ENCODE measurements at regions not wholly inside any gene's neighbourhood (a gene's known extent, or its start where the extent isn't known, plus 50 kb on each side); places are given as distances from the start of the nearest gene placed in this dataset.

DNA sequence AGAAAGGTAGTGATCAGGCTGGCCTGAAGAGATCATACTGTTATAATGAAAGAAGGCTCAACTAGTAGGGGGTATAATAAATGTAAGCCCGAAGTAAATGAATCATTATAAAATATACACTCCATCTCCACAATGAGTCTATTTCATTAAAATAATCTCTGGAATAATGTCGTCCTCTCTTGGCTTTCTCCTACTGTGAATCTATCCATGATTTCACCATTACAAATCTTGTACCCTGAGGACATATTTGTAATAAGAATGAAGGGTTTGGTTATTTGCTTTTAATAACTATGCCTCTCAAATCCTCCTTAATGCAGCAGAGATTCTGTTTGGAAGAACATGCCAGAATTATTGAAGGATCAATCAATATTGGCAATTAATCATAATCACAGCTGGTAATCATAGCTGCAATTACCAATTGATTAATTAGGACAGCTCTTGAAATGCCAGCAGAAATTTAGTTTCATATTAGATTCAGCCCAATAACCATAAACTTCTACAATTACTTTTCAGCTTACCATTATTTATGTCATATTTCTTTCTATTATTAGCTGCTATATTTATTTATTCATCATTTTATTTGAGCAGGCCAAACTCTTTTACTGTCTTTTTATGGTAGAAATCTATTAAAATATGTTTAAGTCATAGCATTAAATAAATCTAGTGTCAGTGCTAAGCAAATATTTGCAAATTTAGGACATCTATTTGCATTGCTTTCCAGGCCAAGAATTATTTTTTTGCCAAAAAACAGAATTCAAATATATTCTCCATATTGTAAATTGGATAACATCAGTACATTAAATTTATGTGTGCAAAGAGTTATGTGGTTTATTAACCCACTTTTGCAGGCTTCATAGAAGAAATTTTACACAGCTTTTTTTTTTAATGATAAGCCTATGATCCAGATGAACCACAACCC, 588.4 kb upstream of the LRRC4C start:
- DNase-seq (ENCODE audit: low spot score): no peak

DNA sequence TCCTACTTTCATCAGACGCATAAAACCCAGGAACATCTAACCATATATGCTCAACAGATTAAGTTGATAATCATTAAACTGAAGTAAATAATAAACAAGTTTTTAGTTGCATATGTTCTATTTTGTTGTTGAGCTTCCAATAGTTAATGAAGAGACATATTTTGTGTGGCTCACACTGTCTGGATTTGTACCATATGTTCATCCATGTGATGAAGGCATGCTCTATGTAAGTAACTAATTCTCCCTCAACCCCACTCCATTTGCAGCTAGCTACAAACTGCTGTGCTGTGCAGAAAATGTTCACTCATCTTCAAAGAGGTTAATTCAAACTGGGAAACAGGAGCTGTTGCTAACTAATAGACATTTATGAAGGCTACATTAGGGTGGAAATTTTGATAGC, 589.7 kb upstream of the LRRC4C start:
- DNase-seq (ENCODE audit: low spot score): no peak

DNA sequence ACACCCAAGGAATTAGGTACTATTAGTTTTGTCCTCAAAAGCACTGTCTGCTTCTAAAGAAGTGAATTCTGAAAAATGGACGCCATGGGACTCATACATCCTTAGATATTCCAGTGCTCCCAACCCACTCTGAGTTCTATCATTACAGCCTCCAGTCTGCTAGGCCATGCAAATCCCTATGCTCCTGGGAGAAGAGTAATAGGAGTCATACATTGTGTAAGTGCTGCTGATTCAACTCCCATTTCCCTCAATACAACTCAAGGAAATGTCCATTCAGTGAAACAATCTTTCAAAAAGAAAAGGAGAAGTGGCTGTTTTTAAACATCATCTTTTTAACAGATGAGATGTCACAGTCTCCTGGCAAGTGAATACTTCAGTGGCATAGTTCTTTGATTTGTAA, 590.2 kb upstream of the LRRC4C start:
- DNase-seq (ENCODE audit: low spot score): no peak

DNA sequence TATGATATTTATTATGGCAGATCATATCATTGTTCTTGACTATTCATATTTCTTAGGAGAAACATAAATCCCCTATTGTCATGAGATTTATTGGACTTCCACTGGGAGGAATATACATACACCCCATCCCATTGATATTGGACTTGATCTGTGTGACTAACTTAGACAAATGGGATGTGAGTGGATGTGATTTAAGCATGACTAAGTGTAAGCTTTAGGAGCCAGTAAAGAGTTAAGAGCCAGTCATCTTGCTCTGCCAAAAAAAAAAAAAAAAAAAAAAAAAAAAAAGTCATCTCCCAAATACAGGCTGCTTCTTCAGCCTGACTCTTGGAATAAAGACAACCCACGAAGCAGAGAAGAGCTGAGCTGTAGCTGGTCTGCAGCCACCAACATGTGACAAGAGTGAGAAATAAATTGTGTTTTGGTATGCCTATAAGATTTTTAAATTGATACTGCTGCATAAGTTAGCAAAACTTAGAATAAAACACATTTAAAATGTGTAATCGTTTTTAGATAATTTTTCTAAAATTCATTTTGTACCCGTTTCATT, 595.0 kb upstream of the LRRC4C start:
- no peak for DNase-seq (ENCODE audit: low spot score)

DNA sequence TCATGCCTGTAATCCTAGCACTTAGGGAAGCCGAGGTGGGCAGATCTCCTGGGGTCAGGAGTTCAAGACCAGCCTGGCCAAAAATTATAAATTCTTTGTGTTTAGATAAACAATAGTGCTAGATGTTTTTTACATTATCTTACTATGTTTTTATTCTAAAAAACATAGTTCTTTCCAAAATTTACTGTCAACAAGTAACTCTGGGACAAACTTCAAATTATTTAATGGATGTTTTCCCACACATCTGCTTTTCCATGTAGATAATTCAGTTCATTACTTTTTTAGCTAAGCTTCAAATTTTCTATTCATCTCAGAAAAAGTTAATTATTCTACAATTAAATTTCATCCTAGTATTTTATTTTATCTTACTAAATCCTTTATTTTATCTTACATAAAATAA, 596.2 kb upstream of the LRRC4C start:
- DNase-seq (ENCODE audit: low spot score): no peak

DNA sequence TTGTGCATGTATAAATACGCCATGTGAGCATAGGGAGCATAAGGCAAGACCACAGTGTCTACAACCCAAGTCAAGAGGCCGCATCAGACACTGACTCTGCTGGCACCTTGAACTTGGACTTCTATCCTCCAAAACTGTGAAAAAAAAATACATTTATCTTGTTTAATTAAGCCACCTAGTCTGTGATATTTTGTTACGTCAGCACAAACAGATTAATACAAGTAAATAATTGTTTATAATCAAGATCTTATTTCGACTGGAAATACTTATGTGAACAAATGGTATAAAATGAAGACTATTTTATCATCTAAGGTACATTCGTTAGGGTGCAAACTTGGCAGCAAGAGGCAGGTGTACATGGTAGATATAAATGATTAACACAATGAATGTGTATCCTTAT, 599.3 kb upstream of the LRRC4C start:
- no peak for DNase-seq (ENCODE audit: low spot score)

DNA sequence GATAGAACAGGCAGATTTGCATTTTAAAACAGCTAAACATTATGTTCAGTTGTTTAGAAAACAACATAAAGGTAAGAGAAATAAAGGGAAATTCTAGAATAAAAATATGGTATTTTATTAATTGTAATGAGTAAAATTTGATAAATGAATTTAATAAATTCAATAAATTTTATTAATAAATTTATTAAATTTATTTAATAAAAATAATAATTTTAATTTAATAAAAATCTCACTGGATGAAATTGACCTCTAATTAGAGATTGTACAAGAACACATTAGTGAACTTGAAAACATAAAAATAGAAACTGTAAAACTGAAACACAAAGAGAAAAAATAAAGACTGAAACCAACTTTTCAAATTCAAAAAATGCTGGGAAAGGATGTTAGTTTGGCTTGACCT, 605.7 kb upstream of the LRRC4C start:
- DNase-seq (ENCODE audit: low spot score): no peak

DNA sequence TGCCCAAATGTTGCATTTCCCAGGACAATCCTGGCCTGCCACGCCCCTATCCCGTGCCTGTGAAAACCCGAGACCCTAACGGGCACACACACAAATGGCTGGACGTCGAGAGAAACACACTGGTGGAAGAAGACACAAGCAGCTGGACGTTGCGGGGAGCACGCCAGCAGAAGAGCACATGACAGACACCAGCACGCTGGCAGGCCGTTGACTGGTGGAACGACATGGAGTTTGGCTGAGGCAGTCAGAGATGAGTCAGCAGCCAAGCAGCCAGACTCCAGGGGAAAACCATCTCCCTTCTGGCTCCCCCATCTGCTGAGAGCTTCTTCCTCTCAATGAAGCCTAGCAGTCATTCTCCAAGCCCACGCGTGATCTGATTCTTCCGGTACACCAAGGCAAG, 606.7 kb upstream of the LRRC4C start:
- no peak for DNase-seq (ENCODE audit: low spot score)

DNA sequence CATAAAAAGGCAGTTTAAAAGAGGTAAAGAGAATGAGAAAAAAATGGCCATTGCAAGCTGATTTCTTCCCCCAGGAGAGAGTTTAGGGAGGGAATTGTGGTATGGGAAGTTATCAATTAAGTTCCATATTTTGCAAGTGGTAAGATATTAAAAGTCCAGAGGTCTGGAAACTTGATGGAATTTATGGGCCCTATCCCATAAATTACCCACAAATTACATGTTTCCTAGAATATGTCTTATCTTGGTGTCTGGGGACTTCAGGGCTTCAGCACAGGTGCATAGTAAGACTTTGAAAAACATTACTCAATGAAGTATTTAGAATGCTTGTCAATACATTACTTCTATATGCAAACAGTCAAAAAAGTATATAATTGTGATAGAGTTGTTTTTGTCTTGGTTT, 614.9 kb upstream of the LRRC4C start:
- DNase-seq (ENCODE audit: low spot score): no peak

DNA sequence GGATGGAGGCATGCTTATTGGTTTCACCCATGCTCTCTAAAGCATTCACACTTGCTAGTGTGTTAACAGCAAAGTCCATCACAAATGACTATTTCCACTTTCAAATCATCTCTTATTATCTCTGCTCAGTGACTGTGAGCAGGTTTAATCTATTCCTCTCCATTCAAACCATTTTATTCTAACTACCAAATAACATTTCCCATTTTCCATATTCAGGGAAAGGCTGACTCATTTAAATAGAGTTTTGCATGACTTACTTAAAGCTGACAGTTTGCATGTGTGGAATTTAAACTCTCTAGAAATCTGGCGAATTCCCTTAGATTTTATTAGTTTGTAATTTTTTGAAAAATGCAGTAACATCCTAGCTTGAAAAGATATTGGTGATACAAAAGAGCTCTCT, 615.7 kb upstream of the LRRC4C start:
- DNase-seq (ENCODE audit: low spot score): no peak

DNA sequence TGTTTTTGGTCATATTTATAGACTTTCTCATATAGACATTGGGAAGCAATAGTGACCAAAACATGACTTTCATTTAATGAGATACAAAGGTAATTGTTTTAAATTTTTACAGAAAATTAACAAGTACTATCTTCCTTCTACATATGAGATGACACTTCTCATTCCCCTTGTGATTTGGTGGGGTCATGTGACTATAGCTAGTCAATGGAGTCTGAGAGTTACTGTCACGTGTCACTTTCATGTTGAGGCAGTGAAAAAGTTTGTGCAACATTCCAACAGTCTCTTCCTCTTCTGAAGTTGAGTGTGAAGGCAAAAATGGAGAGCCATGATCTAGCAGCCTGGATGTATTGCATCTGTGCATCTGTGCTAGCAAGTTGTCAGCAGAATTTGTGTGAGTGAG, 618.3 kb upstream of the LRRC4C start:
- DNase-seq (ENCODE audit: low spot score): no peak

DNA sequence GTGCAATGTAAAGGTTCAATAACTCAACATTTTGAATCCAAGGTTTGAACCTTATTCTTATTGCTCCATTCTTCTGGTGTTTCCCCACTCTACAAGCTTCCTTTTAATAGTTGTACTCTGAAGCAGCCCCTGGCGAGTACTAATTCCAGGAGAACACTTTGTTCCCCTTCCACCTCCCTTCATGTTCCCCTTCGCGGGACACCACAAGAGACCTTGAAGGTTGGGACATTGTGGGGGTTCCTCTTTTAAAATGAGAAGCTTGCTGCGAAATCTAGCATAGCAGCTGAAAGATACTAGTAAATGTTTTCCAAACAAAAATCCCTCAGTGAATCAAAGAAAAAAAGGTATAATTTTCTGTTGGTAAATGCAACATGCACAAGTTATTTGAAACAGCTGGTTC, 626.3 kb upstream of the LRRC4C start:
- no peak for DNase-seq (ENCODE audit: low spot score)

DNA sequence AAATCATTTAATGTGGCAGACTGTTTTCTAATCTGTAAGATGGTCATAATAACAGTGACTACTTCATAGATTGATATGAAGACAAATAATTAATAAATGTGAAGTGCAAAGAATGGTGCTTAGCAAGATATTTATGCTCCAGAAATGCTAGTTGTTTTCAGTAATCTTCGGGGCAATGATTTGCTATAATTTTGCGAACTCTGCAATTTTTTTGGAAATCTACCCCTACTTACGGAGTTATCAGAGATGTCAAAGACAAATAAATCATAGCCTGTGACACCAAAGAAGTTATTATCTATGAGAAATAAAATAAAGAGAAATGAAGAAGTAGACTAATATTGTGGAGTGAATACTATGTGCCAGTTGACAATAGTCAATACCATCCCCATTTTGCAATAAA, 634.1 kb upstream of the LRRC4C start:
- no peak for DNase-seq (ENCODE audit: low spot score)

DNA sequence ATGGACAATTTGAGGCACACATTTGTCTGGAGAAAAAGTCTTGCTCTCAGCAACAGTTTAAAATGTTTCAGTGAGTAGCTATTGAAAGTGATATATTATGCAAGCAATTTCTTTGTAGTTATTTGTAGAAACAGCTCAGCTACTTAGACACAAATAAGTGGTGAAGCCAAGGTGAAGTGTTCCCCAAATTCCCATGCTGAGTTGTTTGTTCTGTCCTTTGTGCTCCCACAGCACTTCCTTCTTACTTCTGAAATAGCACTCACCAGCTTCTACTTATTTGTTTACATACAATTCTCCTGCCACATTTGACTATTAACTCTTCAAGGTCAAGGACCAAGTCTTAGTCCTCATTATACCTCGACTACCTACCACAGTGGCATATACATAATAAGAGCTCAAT, 638.6 kb upstream of the LRRC4C start:
- no peak for DNase-seq (ENCODE audit: low spot score)

DNA sequence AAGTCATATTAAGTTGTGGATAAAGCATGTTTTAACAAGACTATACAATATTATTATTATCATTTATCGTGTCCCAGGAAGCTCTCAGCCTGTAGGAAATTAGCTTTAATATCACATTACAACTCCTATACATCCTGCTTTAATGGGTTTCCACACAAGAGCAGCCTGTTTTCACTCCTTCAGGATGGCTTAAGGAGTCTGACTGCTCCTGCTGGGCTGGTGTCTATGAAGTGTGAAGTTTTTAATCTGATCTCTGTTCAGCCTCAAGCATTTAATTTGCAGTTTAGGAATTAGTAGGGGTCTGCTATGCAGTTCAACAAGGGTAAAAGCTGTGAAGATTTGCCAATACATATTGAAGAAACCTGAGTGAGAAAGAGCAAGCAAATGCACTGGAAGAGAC, 653.4 kb upstream of the LRRC4C start:
- no peak for DNase-seq (ENCODE audit: low spot score)

DNA sequence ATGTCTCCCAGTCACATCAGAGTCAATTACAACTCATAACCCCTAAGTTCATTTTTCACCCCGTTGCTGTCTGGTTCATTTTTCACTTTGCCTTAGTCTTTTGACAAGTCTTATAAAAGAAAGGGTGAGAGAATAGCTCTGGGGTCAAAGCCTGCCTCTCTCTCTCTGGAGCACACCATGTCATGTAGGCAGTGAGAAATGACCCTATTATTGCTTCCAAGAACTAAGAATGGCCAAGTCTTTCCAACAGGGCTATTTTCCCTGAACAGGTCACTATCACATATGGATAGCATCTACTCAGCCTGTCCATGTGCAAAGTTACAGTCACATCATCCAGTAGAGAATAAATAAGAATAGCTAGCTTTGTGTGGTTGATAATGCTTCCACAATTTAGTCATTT, 655.5 kb upstream of the LRRC4C start:
- DNase-seq (ENCODE audit: low spot score): no peak

DNA sequence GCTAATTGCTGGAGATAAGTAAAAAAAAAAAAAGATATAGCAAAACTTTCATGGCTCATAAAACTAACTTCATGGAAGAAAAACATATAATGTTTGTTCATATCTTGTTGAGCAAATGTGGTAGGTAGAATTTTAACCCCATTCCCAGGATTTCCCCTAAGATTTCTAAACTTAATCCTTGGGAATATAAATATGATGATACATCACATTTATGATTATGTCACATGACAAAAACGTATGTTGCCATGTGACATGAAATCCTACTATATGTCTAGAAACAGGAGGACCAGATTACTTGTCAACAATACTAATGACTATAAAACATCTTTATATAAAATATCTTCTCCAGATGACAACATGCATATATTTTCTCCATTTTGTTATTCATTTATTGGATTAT, 679.0 kb upstream of the LRRC4C start:
- no peak for DNase-seq (ENCODE audit: low spot score)

DNA sequence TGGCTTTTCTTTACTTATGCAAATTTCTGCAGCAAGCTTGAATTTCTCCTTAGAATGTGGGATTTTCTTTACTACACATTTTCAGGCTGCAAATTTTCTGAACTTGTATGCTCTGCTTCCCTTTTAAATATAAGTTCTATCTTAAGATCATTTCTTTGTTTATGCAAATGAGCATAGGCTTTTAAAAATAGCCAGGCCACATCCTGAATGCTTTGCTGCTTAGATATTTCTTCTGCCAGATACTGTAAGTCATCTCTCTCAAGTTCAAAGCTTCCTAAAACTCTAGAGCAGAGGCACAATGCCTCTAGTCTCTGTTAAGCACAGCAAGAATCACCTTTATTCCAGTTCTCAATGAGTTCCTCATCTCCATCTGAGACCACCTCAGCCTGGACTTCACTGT, 685.9 kb upstream of the LRRC4C start:
- DNase-seq (ENCODE audit: low spot score): no peak

DNA sequence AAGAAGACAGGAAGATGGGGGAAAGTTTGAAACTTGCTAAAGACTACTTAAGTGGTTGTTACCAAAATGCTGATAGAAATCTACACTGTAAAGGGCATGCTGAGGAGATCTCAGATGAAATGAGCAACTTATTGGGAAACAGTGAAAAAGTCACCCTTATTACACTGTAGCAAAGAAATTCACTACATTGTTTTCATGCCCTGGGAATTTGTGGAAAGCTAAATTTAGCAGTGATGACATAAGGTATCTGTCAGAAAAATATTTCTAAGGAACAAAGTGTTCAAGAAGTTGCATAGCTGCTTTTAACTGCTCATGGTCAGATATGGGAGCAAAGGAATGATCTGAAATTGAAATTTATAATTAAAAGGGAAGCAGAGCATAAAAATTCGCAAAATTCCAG, 702.4 kb upstream of the LRRC4C start:
- DNase-seq (ENCODE audit: low spot score): no peak

DNA sequence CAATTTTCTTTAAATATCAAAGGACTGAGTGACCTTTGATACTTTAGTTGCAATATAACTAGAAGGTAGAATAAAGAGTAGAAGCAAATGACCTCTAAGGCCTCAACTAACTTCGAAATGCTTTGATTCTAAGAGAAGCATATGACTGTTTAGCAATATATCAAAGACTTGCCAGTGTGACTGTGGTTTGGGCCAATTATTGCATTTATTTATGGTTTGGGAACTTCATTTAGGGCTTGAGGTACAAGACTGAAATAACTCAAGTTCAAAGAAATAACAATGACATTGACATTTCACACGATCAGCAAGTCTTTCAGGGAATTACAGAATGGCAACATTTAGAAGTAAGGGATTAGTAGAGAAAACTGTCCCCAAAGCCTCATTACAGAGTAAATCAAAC, 709.7 kb upstream of the LRRC4C start:
- DNase-seq (ENCODE audit: low spot score): no peak

DNA sequence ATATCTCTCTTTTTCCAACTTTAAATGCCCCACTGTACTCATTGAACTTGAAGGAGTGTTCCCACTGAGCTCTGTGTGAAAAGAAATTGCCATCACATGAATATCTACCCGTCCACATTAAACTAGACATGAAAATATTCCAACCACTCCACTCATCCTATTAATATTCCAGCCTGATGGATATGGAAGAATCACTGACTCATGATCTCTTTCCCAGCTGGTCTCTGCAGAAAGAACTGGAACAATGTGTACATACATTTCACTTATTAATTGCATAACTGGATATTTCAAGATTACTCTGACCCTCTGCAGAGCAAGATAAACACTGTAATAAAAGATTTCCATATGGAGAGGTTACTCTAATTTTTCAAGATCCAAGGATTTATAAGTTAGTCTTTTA, 711.1 kb upstream of the LRRC4C start:
- no peak for DNase-seq (ENCODE audit: low spot score)

DNA sequence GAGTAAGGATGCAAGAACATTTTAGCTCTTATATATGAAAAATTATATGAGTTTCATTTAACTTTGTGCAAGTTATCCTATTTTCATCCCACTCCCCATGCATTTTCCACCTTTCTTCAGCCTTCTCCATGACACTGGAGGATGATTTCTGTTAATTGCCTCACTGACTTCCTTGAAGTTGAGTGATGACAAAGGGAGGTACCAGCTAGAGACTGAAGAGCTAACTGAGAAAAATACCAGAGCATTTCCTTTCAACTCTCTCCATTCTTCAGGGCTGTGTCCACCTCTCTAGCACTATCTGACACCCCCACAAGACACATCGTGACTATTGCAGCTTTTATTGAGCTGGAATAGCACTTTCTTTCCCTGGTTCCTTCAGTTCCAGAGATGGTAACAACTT, 711.6 kb upstream of the LRRC4C start:
- no peak for DNase-seq (ENCODE audit: low spot score)

DNA sequence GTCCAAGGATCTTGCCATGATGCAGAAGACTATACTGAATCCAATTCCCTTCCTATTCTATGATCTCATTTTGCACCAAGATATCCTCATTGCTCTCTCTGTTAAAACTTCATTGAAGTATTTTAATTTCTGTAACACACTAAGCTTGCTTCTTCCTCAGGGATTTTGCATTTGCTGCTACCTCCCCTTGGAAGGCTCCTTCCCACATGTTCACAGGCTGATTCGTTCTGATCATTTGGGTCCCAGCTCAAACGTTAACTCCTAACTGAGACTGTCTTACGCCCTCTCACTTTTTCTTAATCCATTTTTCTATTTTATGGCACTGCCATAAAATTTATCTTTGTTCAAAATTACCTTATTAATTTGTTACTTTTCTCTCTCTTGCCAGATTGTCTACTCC, 713.0 kb upstream of the LRRC4C start:
- DNase-seq (ENCODE audit: low spot score): no peak

DNA sequence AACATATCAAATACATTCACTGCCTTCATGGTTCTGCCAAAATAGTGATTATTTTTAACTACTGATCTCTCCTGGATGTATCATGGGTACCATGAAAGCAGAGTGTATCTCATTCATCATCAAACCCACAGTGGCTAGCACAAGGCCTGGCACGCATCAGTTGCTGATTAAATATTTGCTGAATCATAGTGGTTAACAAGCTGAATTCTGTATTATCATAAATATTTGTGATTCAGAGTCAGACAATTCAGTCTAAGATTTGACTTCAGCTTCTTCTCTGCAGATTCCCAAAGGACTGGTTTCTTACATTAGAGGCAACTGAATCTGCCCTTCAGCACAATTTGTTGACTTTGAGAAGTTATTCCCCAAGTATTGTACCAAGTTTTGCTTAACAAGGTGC, 715.8 kb upstream of the LRRC4C start:
- no peak for DNase-seq (ENCODE audit: low spot score)
